ENCODE measurements at regions not wholly inside any gene's neighbourhood (a gene's known extent, or its start where the extent isn't known, plus 50 kb on each side); places are given as distances from the start of the nearest gene placed in this dataset.

DNA sequence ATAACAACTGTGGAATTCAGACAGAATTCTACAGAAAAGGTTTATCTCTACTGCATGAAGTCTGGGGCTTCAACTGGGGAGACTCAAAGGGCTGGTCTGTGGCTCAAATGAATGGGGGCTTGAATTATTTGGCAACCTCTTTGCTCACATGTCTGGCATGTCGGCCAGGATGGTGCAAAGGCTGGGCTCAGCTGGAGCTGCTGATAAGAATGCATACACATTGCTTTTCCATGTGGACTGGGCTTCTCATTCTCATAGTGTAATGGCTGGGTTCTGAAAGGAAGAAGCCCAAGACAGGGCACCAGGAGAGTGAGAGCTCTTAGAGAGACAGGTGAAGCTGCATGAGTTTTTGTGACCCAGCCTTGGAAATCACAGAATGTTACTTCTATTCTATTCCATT lies 194.3 kb upstream of the SGO1 start:
- TF ChIP-seq, protein P1, sequence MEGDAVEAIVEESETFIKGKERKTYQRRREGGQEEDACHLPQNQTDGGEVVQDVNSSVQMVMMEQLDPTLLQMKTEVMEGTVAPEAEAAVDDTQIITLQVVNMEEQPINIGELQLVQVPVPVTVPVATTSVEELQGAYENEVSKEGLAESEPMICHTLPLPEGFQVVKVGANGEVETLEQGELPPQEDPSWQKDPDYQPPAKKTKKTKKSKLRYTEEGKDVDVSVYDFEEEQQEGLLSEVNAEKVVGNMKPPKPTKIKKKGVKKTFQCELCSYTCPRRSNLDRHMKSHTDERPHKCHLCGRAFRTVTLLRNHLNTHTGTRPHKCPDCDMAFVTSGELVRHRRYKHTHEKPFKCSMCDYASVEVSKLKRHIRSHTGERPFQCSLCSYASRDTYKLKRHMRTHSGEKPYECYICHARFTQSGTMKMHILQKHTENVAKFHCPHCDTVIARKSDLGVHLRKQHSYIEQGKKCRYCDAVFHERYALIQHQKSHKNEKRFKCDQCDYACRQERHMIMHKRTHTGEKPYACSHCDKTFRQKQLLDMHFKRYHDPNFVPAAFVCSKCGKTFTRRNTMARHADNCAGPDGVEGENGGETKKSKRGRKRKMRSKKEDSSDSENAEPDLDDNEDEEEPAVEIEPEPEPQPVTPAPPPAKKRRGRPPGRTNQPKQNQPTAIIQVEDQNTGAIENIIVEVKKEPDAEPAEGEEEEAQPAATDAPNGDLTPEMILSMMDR (IDR thresholded peaks at IDR 0.05): no peak
- TF ChIP-seq POLR2AphosphoS5 (IDR thresholded peaks at IDR 0.05; ENCODE audit: low read depth, low read length) (no peak), SIN3A (IDR thresholded peaks at IDR 0.05; ENCODE audit: borderline replicate concordance, insufficient read depth, low read depth, low read length) (no peak)
- TF ChIP-seq, protein P2, sequence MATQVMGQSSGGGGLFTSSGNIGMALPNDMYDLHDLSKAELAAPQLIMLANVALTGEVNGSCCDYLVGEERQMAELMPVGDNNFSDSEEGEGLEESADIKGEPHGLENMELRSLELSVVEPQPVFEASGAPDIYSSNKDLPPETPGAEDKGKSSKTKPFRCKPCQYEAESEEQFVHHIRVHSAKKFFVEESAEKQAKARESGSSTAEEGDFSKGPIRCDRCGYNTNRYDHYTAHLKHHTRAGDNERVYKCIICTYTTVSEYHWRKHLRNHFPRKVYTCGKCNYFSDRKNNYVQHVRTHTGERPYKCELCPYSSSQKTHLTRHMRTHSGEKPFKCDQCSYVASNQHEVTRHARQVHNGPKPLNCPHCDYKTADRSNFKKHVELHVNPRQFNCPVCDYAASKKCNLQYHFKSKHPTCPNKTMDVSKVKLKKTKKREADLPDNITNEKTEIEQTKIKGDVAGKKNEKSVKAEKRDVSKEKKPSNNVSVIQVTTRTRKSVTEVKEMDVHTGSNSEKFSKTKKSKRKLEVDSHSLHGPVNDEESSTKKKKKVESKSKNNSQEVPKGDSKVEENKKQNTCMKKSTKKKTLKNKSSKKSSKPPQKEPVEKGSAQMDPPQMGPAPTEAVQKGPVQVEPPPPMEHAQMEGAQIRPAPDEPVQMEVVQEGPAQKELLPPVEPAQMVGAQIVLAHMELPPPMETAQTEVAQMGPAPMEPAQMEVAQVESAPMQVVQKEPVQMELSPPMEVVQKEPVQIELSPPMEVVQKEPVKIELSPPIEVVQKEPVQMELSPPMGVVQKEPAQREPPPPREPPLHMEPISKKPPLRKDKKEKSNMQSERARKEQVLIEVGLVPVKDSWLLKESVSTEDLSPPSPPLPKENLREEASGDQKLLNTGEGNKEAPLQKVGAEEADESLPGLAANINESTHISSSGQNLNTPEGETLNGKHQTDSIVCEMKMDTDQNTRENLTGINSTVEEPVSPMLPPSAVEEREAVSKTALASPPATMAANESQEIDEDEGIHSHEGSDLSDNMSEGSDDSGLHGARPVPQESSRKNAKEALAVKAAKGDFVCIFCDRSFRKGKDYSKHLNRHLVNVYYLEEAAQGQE (IDR thresholded peaks at IDR 0.05; ENCODE audit: insufficient read depth in 1 of 2, low read depth in 2 of 2, low read length in 1 of 2): no peak

All from Panc1 (cell line).